Medulla oblongata (tissue), 1 donor: ENCODE measurements at regions not wholly inside any gene's neighbourhood (a gene's known extent, or its start where the extent isn't known, plus 50 kb on each side); places are given as distances from the start of the nearest gene placed in this dataset.
"Not testable (repeated sequence)": the region's sequence is repeated elsewhere in the genome, so short reads cannot be mapped to it uniquely, and the experiment has no call there.

Source experiments
- DNase-seq: peaks from one replicate; pipeline ENCODE4 v3.0.0-alpha.2; 2015; ENCODE audit errors: extremely low spot score

- not testable (repeated sequence) for DNase-seq
Measured at GRCh38 chr5:2151301-2151888, 268.7 kb upstream of the IRX4 start.

- DNase-seq = no peak
Measured at GRCh38 chr5:2149195-2149539, 266.4 kb upstream of the IRX4 start.

GRCh38 chr5:2148312-2149194, 265.8 kb upstream of the IRX4 start:
- DNase-seq = no peak

GRCh38 chr5:2147504-2148311, 265.0 kb upstream of the IRX4 start:
- DNase-seq = no peak

- DNase-seq = no peak
Measured at GRCh38 chr5:2143646-2144353, 261.1 kb upstream of the IRX4 start.

GRCh38 chr5:2143088-2143487, 260.4 kb upstream of the IRX4 start:
- no peak for DNase-seq

GRCh38 chr5:2142456-2142954, 259.8 kb upstream of the IRX4 start:
- DNase-seq = no peak

- no peak for DNase-seq
Measured at GRCh38 chr5:2141254-2142000, 258.7 kb upstream of the IRX4 start.

GRCh38 chr5:2140501-2141175, 257.9 kb upstream of the IRX4 start:
- no peak for DNase-seq

GRCh38 chr5:2139478-2139877, 256.8 kb upstream of the IRX4 start:
- DNase-seq = no peak

- DNase-seq = no peak
Measured at GRCh38 chr5:2138896-2139295, 256.2 kb upstream of the IRX4 start.

GRCh38 chr5:2137444-2138050, 254.8 kb upstream of the IRX4 start:
- DNase-seq = no peak

GRCh38 chr5:2136728-2137333, 254.1 kb upstream of the IRX4 start:
- no peak for DNase-seq

GRCh38 chr5:2135833-2136232, 253.1 kb upstream of the IRX4 start:
- no peak for DNase-seq

- DNase-seq = no peak
Measured at GRCh38 chr5:2135354-2135753, 252.6 kb upstream of the IRX4 start.

GRCh38 chr5:2134543-2135292, 252.0 kb upstream of the IRX4 start:
- DNase-seq = no peak

GRCh38 chr5:2133936-2134335, 251.2 kb upstream of the IRX4 start:
- DNase-seq = no peak

- DNase-seq = no peak
Measured at GRCh38 chr5:2133080-2133479, 250.4 kb upstream of the IRX4 start.

GRCh38 chr5:2132497-2132847, 249.7 kb upstream of the IRX4 start:
- no peak for DNase-seq
